MM.1S (cell line): ENCODE measurements at regions not wholly inside any gene's neighbourhood (a gene's known extent, or its start where the extent isn't known, plus 50 kb on each side); places are given as distances from the start of the nearest gene placed in this dataset.

ENCODE experiments used
- DNase-seq: peaks from one replicate; pipeline ENCODE4 v3.0.0-alpha.2; 2015
- H2AFZ ChIP-seq: fragments of 300-600 bp; sonication (generic); 2 replicates; pipeline ENCODE4 v1.6.0; 2016; ENCODE audit warnings: antibody characterized with exemption, low read length
- H3F3A ChIP-seq: fragments of 300-600 bp; sonication (generic); 2 replicates; pipeline ENCODE4 v1.6.1; 2016; ENCODE audit warnings: mild to moderate bottlenecking, antibody characterized with exemption, low read length, moderate library complexity, mixed read lengths; ENCODE audit not compliant: insufficient read depth
- H3K27ac ChIP-seq: fragments of 300-600 bp; sonication (generic); 2 replicates; pipeline ENCODE4 v1.5.1; 2016; ENCODE audit warnings: mild to moderate bottlenecking, low read length
- H3K27me3 ChIP-seq: fragments of 300-600 bp; sonication (generic); replicated peaks from 2 replicates; pipeline ENCODE4 v1.6.0; 2016; ENCODE audit warnings: low read length; ENCODE audit not compliant: insufficient read depth
- H3K36me3 ChIP-seq: fragments of 300-600 bp; sonication (generic); replicated peaks from 2 replicates; pipeline ENCODE4 v1.6.1; 2016; ENCODE audit warnings: mild to moderate bottlenecking, low read length, mixed read lengths; ENCODE audit not compliant: insufficient read depth
- H3K4me1 ChIP-seq: fragments of 300-600 bp; sonication (generic); 2 replicates; pipeline ENCODE4 v1.6.1; 2016; ENCODE audit warnings: low read length, mixed read lengths
- H3K4me2 ChIP-seq: fragments of 300-600 bp; sonication (generic); 2 replicates; pipeline ENCODE4 v1.6.0; 2016; ENCODE audit warnings: low read depth, low read length
- H3K4me3 ChIP-seq: fragments of 300-600 bp; sonication (generic); 2 replicates; pipeline ENCODE4 v1.5.1; 2016; ENCODE audit warnings: low read length, mixed read lengths
- H3K79me2 ChIP-seq: fragments of 300-600 bp; sonication (generic); 2 replicates; pipeline ENCODE4 v1.6.1; 2016; ENCODE audit warnings: mixed run types, low read length, mixed read lengths
- H3K9ac ChIP-seq: fragments of 300-600 bp; sonication (generic); 2 replicates; pipeline ENCODE4 v1.6.1; 2016; ENCODE audit warnings: low read length, mixed read lengths
- H3K9me2 ChIP-seq: fragments of 300-600 bp; sonication (generic); replicated peaks from 2 replicates; pipeline ENCODE4 v1.6.1; 2016; ENCODE audit warnings: mild to moderate bottlenecking, low read length, mixed read lengths; ENCODE audit not compliant: insufficient read depth
- H3K9me3 ChIP-seq: fragments of 300-600 bp; sonication (generic); replicated peaks from 2 replicates; pipeline ENCODE4 v1.6.1; 2016; ENCODE audit warnings: mild to moderate bottlenecking, low read length, mixed read lengths; ENCODE audit not compliant: insufficient read depth
- H4K20me1 ChIP-seq: fragments of 300-600 bp; sonication (generic); 2 replicates; pipeline ENCODE4 v1.6.1; 2016; ENCODE audit warnings: mild to moderate bottlenecking, low read length, moderate library complexity, mixed read lengths; ENCODE audit not compliant: insufficient read depth
- CTCF ChIP-seq: fragments of 300-600 bp; sonication (generic); IDR thresholded peaks from 2 replicates; pipeline ENCODE4 v1.5.1; 2016; ENCODE audit warnings: antibody characterized with exemption, low read length, mixed read lengths
- EZH2 ChIP-seq: fragments of 300-600 bp; sonication (generic); optimal IDR thresholded peaks from 2 replicates; pipeline ENCODE3; 2017; ENCODE audit warnings: low read depth, mild to moderate bottlenecking, antibody characterized with exemption, low read length, mixed read lengths
- EZH2phosphoT487 ChIP-seq: fragments of 300-600 bp; sonication (generic); IDR thresholded peaks from 2 replicates; pipeline ENCODE4 v1.6.1; 2018; ENCODE audit warnings: antibody characterized with exemption, low read length

GRCh38 chr15:93583968-93584367, 495.0 kb upstream of the RGMA start:
- no peaks in the 10 kb centered on the region for H3K9me3 ChIP-seq
- H3K4me1 ChIP-seq: no peaks in the 10 kb centered on the region
- H3K36me3 ChIP-seq: no peaks in the 10 kb centered on the region
- H3K79me2 ChIP-seq: no peaks in the 10 kb centered on the region
- no peak overlapping the region for H3K9ac ChIP-seq
- H4K20me1 ChIP-seq: no peaks in the 10 kb centered on the region
- H3K27ac ChIP-seq: no peak overlapping the region
- TF ChIP-seq EZH2 (no peak), CTCF (no peak), EZH2phosphoT487 (no peak)
- H2AFZ ChIP-seq: no peak overlapping the region
- no peak overlapping the region for H3K4me3 ChIP-seq
- H3K9me2 ChIP-seq: no peaks in the 10 kb centered on the region
- no peaks in the 10 kb centered on the region for H3F3A ChIP-seq
- no peak overlapping the region for H3K4me2 ChIP-seq
- no peak for DNase-seq
- H3K27me3 ChIP-seq: no peaks in the 10 kb centered on the region

GRCh38 chr15:93583552-93583951, 494.5 kb upstream of the RGMA start:
- no peaks in the 10 kb centered on the region for H3K9me3 ChIP-seq
- H3K4me2 ChIP-seq: no peak overlapping the region
- no peaks in the 10 kb centered on the region for H3K9me2 ChIP-seq
- no peaks in the 10 kb centered on the region for H3K4me1 ChIP-seq
- H3K79me2 ChIP-seq: no peaks in the 10 kb centered on the region
- no peaks in the 10 kb centered on the region for H4K20me1 ChIP-seq
- TF ChIP-seq CTCF: no peak
- TF ChIP-seq EZH2: no peak
- TF ChIP-seq EZH2phosphoT487: no peak
- no peaks in the 10 kb centered on the region for H3K36me3 ChIP-seq
- DNase-seq: no peak
- H3K27ac ChIP-seq: no peak overlapping the region
- no peaks in the 10 kb centered on the region for H3F3A ChIP-seq
- no peak overlapping the region for H3K4me3 ChIP-seq
- no peak overlapping the region for H3K9ac ChIP-seq
- no peak overlapping the region for H2AFZ ChIP-seq
- H3K27me3 ChIP-seq: no peaks in the 10 kb centered on the region

DNA sequence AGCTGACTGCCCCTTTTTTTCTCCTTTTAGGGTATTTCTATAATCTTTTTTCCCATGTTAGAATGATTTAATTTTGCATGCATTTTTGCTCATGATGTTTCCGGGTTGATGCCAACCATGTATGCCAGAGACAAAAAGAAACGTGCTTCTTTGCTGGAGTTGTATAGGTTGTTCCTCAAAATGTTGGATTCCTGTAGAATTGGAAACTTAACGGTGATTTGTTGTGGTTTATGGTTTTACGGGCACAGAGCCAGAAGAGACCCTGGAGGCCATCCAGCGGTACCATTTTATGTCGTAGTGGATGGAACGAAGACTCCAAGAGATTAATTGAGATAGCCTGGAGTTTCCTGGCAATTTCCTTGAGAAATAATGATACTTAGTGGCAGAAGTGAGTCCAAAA, 481.5 kb upstream of the RGMA start:
- Histone ChIP-seq H3K4me2 (no peak overlapping the region), H2AFZ (no peak overlapping the region), H3K79me2 (no peaks in the 10 kb centered on the region), H3K36me3 (no peaks in the 10 kb centered on the region), H3K9me3 (no peaks in the 10 kb centered on the region), H3K9ac (no peak overlapping the region), H4K20me1 (no peaks in the 10 kb centered on the region), H3K27ac (no peak overlapping the region), H3K9me2 (no peaks in the 10 kb centered on the region), H3K4me1 (no peaks in the 10 kb centered on the region), H3K4me3 (no peak overlapping the region), H3K27me3 (no peaks in the 10 kb centered on the region), H3F3A (no peaks in the 10 kb centered on the region)
- TF ChIP-seq EZH2phosphoT487 (no peak), CTCF (no peak), EZH2 (no peak)
- DNase-seq: no peak

DNA sequence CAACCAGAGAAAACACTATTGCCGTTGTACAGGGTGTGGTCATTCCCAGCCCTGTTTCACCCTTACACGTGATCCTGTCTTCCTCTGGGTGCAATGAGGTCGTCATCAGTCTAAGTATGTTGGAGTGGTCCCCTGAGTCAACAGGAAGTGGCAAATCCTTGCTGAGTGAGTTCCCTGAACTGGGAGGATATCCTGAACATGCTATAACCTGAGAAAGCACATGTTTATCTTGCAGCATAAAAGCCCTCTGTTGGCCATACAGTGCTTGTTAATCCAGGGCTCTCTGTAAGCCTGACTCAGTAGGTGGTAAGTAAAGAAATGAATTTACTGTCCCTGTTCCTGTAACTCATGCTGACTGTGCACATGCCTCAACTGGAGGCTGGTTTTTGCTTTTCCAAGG, 477.8 kb upstream of the RGMA start:
- H3K27ac ChIP-seq: no peak overlapping the region
- H4K20me1 ChIP-seq: no peaks in the 10 kb centered on the region
- H3K79me2 ChIP-seq: no peaks in the 10 kb centered on the region
- no peaks in the 10 kb centered on the region for H3K27me3 ChIP-seq
- no peak overlapping the region for H2AFZ ChIP-seq
- no peaks in the 10 kb centered on the region for H3K4me1 ChIP-seq
- no peaks in the 10 kb centered on the region for H3K9me3 ChIP-seq
- no peak for DNase-seq
- no peak overlapping the region for H3K9ac ChIP-seq
- H3K9me2 ChIP-seq: no peaks in the 10 kb centered on the region
- H3K36me3 ChIP-seq: no peaks in the 10 kb centered on the region
- H3F3A ChIP-seq: no peaks in the 10 kb centered on the region
- no peak for TF ChIP-seq EZH2
- no peak for TF ChIP-seq CTCF
- no peak for TF ChIP-seq EZH2phosphoT487
- H3K4me3 ChIP-seq: no peak overlapping the region
- H3K4me2 ChIP-seq: no peak overlapping the region
